HUES64 (cell line): ENCODE measurements at regions not wholly inside any gene's neighbourhood (a gene's known extent, or its start where the extent isn't known, plus 50 kb on each side); places are given as distances from the start of the nearest gene placed in this dataset.

ENCODE experiments used
- H3K27ac ChIP-seq: 2 replicates; pipeline ENCODE4 v1.7.0; 2013; ENCODE audit warnings: low read depth, low read length, inconsistent platforms
- H3K27me3 ChIP-seq: 2 replicates; pipeline ENCODE4 v1.6.1; 2013; ENCODE audit warnings: mild to moderate bottlenecking, low read length; ENCODE audit not compliant: insufficient read depth
- H3K36me3 ChIP-seq: 2 replicates; pipeline ENCODE4 v1.6.1; 2013; ENCODE audit warnings: mild to moderate bottlenecking, low read length; ENCODE audit not compliant: insufficient read depth
- H3K4me1 ChIP-seq: 2 replicates; pipeline ENCODE4 v1.6.1; 2013; ENCODE audit warnings: mild to moderate bottlenecking, low read length, moderate library complexity; ENCODE audit not compliant: insufficient read depth
- H3K4me3 ChIP-seq: 2 replicates; pipeline ENCODE4 v1.5.1; 2013; ENCODE audit warnings: mild to moderate bottlenecking, low read length, moderate library complexity
- H3K9ac ChIP-seq: 2 replicates; pipeline ENCODE4 v1.6.1; 2013; ENCODE audit warnings: mild to moderate bottlenecking, low read depth, low read length
- H3K9me3 ChIP-seq: 2 replicates; pipeline ENCODE4 v1.6.1; 2013; ENCODE audit warnings: low read depth, low read length; ENCODE audit not compliant: insufficient read depth
- WGBS: fragments of 150-250, 120-280 bp; methylation state at CpG from one replicate; pipeline ENCODE4 v1.1.7; 2013; ENCODE audit warnings: missing lambda C conversion rate; 5-methylcytosine and 5-hydroxymethylcytosine counted together

GRCh38 chr18:57202881-57203280 lies 56.0 kb downstream of the BOD1L2 start:
- Histone ChIP-seq H3K27ac (no peak overlapping the region), H3K9ac (no peak overlapping the region), H3K4me3 (no peak overlapping the region), H3K27me3 (no peaks in the 10 kb centered on the region), H3K9me3 (no peaks in the 10 kb centered on the region), H3K4me1 (peaks cover 16% of the 10 kb centered on the region), H3K36me3 (no peaks in the 10 kb centered on the region)
- WGBS, result 86% methylated on average over 2 of the region's 3 CpGs

GRCh38 chr18:57205641-57206040 lies 58.8 kb downstream of the BOD1L2 start:
- Histone ChIP-seq H3K4me1 (peaks cover 35% of the 10 kb centered on the region), H3K27me3 (no peaks in the 10 kb centered on the region), H3K27ac (no peak overlapping the region), H3K9me3 (no peaks in the 10 kb centered on the region), H3K36me3 (no peaks in the 10 kb centered on the region), H3K4me3 (no peak overlapping the region), H3K9ac (no peak overlapping the region)
- WGBS, result 90% methylated on average over 4 of the region's 4 CpGs

GRCh38 chr18:57207124-57207916 lies 60.4 kb downstream of the BOD1L2 start:
- peaks cover 42% of the 10 kb centered on the region for H3K4me1 ChIP-seq
- no peak overlapping the region for H3K27ac ChIP-seq
- H3K9me3 ChIP-seq, result no peaks in the 10 kb centered on the region
- H3K36me3 ChIP-seq, result no peaks in the 10 kb centered on the region
- H3K9ac ChIP-seq, result no peak overlapping the region
- 59% methylated on average over 5 of the region's 6 CpGs for WGBS
- H3K27me3 ChIP-seq, result no peaks in the 10 kb centered on the region
- H3K4me3 ChIP-seq, result no peak overlapping the region

GRCh38 chr18:57208047-57208446 lies 61.2 kb downstream of the BOD1L2 start:
- peaks cover 42% of the 10 kb centered on the region for H3K4me1 ChIP-seq
- 76% methylated on average over 7 of the region's 7 CpGs for WGBS
- H3K9ac ChIP-seq, result no peak overlapping the region

GRCh38 chr18:57209713-57210106 lies 62.8 kb downstream of the BOD1L2 start:
- no peaks in the 10 kb centered on the region for H3K36me3 ChIP-seq
- 15% methylated on average over 9 of the region's 10 CpGs for WGBS
- H3K9ac ChIP-seq, result peak overlapping the region; percentile 43
- H3K4me1 ChIP-seq, result peaks cover 42% of the 10 kb centered on the region
- no peaks in the 10 kb centered on the region for H3K27me3 ChIP-seq
- no peaks in the 10 kb centered on the region for H3K9me3 ChIP-seq
- H3K27ac ChIP-seq, result peak overlapping the region; percentile 57
- H3K4me3 ChIP-seq, result peak overlapping the region; percentile 34

More at GRCh38 chr18:57208047-57208446, 61.2 kb downstream of the BOD1L2 start:
- Histone ChIP-seq H3K27me3 (no peaks in the 10 kb centered on the region), H3K4me3 (no peak overlapping the region), H3K9me3 (no peaks in the 10 kb centered on the region), H3K27ac (no peak overlapping the region), H3K36me3 (no peaks in the 10 kb centered on the region)

GRCh38 chr18:57210107-57210715 lies 63.3 kb downstream of the BOD1L2 start:
- Histone ChIP-seq H3K9me3 (no peaks in the 10 kb centered on the region; the same call in 1 of the 2 replicates), H3K9ac (peak overlapping the region; percentile 43), H3K4me3 (peak overlapping the region; percentile 34), H3K27ac (peak overlapping the region; percentile 67), H3K36me3 (no peaks in the 10 kb centered on the region), H3K4me1 (peaks cover 42% of the 10 kb centered on the region), H3K27me3 (no peaks in the 10 kb centered on the region)
- WGBS, result 7% methylated on average over 11 of the region's 11 CpGs

GRCh38 chr18:57210716-57211411 lies 64.0 kb downstream of the BOD1L2 start:
- H3K9ac ChIP-seq, result no peak overlapping the region
- H3K9me3 ChIP-seq, result no peaks in the 10 kb centered on the region; the same call in 1 of the 2 replicates
- peaks cover 42% of the 10 kb centered on the region for H3K4me1 ChIP-seq
- peak overlapping the region; percentile 67 for H3K27ac ChIP-seq
- H3K27me3 ChIP-seq, result no peaks in the 10 kb centered on the region
- H3K4me3 ChIP-seq, result peak overlapping the region; percentile 34; the same call in 1 of the 2 replicates
- H3K36me3 ChIP-seq, result no peaks in the 10 kb centered on the region
- WGBS, result 68% methylated on average over 1 of the region's 1 CpG

- 91% methylated on average over 3 of the region's 3 CpGs for WGBS
- H3K4me1 ChIP-seq, result peaks cover 41% of the 10 kb centered on the region
- H3K36me3 ChIP-seq, result no peaks in the 10 kb centered on the region
- H3K9me3 ChIP-seq, result no peaks in the 10 kb centered on the region; the same call in 1 of the 2 replicates
- H3K27me3 ChIP-seq, result no peaks in the 10 kb centered on the region
- H3K27ac ChIP-seq, result no peak overlapping the region
- no peak overlapping the region for H3K9ac ChIP-seq
- H3K4me3 ChIP-seq, result no peak overlapping the region
Measured at GRCh38 chr18:57211412-57211750, 64.5 kb downstream of the BOD1L2 start.

- Histone ChIP-seq H3K27me3 (no peaks in the 10 kb centered on the region), H3K4me3 (no peak overlapping the region), H3K36me3 (no peaks in the 10 kb centered on the region), H3K9me3 (no peaks in the 10 kb centered on the region; the same call in 1 of the 2 replicates), H3K27ac (no peak overlapping the region), H3K4me1 (peaks cover 37% of the 10 kb centered on the region), H3K9ac (no peak overlapping the region)
- WGBS, result 91% methylated on average over 1 of the region's 1 CpG
Measured at GRCh38 chr18:57211776-57212175, 64.9 kb downstream of the BOD1L2 start.

GRCh38 chr18:57212678-57213077 lies 65.8 kb downstream of the BOD1L2 start:
- H3K27ac ChIP-seq, result no peak overlapping the region
- WGBS, result over 99% methylated on average over 7 of the region's 7 CpGs
- H3K9ac ChIP-seq, result no peak overlapping the region
- no peak overlapping the region for H3K4me3 ChIP-seq
- H3K4me1 ChIP-seq, result peaks cover 28% of the 10 kb centered on the region
- H3K27me3 ChIP-seq, result no peaks in the 10 kb centered on the region
- no peaks in the 10 kb centered on the region; the same call in 1 of the 2 replicates for H3K9me3 ChIP-seq
- H3K36me3 ChIP-seq, result no peaks in the 10 kb centered on the region

GRCh38 chr18:57214976-57215375 lies 68.1 kb downstream of the BOD1L2 start:
- WGBS, result no CpG with 5 or more reads among the region's 3 CpGs

More at GRCh38 chr18:57214976-57215375, 68.1 kb downstream of the BOD1L2 start:
- H3K27me3 ChIP-seq, result no peaks in the 10 kb centered on the region
- H3K4me3 ChIP-seq, result no peak overlapping the region
- H3K36me3 ChIP-seq, result no peaks in the 10 kb centered on the region
- H3K4me1 ChIP-seq, result peaks cover 15% of the 10 kb centered on the region
- no peak overlapping the region for H3K27ac ChIP-seq
- no peaks in the 10 kb centered on the region; the same call in 1 of the 2 replicates for H3K9me3 ChIP-seq
- no peak overlapping the region for H3K9ac ChIP-seq
